ENCODE measurements at regions not wholly inside any gene's neighbourhood (a gene's known extent, or its start where the extent isn't known, plus 50 kb on each side); places are given as distances from the start of the nearest gene placed in this dataset.

GRCh38 chr17:71269201-71269600 lies 851.6 kb upstream of the SOX9 start:
- no peak for DNase-seq (ENCODE audit: low read depth in 2 of 2)

- no peak for DNase-seq (ENCODE audit: low read depth in 2 of 2)
Measured at GRCh38 chr17:71273441-71273840, 847.4 kb upstream of the SOX9 start.

GRCh38 chr17:71276079-71276478 lies 844.7 kb upstream of the SOX9 start:
- no peak for DNase-seq (ENCODE audit: low read depth in 2 of 2)

GRCh38 chr17:71283486-71283885 lies 837.3 kb upstream of the SOX9 start:
- DNase-seq (ENCODE audit: low read depth in 2 of 2) = no peak

- no peak for DNase-seq (ENCODE audit: low read depth in 2 of 2)
Measured at GRCh38 chr17:71284032-71284755, 836.6 kb upstream of the SOX9 start.

- DNase-seq (ENCODE audit: low read depth in 2 of 2) = no peak
Measured at GRCh38 chr17:71286625-71287024, 834.2 kb upstream of the SOX9 start.

- DNase-seq (ENCODE audit: low read depth in 2 of 2) = no peak
Measured at GRCh38 chr17:71287071-71287823, 833.6 kb upstream of the SOX9 start.

GRCh38 chr17:71292006-71292405 lies 828.8 kb upstream of the SOX9 start:
- no peak for DNase-seq (ENCODE audit: low read depth in 2 of 2)

- no peak for DNase-seq (ENCODE audit: low read depth in 2 of 2)
Measured at GRCh38 chr17:71296005-71296404, 824.8 kb upstream of the SOX9 start.

GRCh38 chr17:71301063-71301462 lies 819.8 kb upstream of the SOX9 start:
- DNase-seq (ENCODE audit: low read depth in 2 of 2) = no peak

- no peak for DNase-seq (ENCODE audit: low read depth in 2 of 2)
Measured at GRCh38 chr17:71302721-71303549, 817.9 kb upstream of the SOX9 start.

- DNase-seq (ENCODE audit: low read depth in 2 of 2) = no peak
Measured at GRCh38 chr17:71304498-71305158, 816.2 kb upstream of the SOX9 start.

- DNase-seq (ENCODE audit: low read depth in 2 of 2) = no peak
Measured at GRCh38 chr17:71313866-71314265, 807.0 kb upstream of the SOX9 start.

GRCh38 chr17:71315568-71315967 lies 805.3 kb upstream of the SOX9 start:
- no peak for DNase-seq (ENCODE audit: low read depth in 2 of 2)

GRCh38 chr17:71316176-71316897 lies 804.5 kb upstream of the SOX9 start:
- DNase-seq (ENCODE audit: low read depth in 2 of 2) = no peak

- DNase-seq (ENCODE audit: low read depth in 2 of 2) = no peak
Measured at GRCh38 chr17:71320009-71320796, 800.6 kb upstream of the SOX9 start.

GRCh38 chr17:71325117-71325516 lies 795.7 kb upstream of the SOX9 start:
- no peak for DNase-seq (ENCODE audit: low read depth in 2 of 2)

GRCh38 chr17:71325886-71326285 lies 794.9 kb upstream of the SOX9 start:
- no peak for DNase-seq (ENCODE audit: low read depth in 2 of 2)

- DNase-seq (ENCODE audit: low read depth in 2 of 2) = no peak
Measured at GRCh38 chr17:71327376-71328059, 793.3 kb upstream of the SOX9 start.

Measured in stimulated activated CD8-positive, alpha-beta memory T cell treated with anti-CD3 and anti-CD28 coated beads, Interleukin-2, amount 100 ng/mL, for 1 hour (primary cell).